Hepatocyte (in vitro differentiated cells): ENCODE measurements at regions not wholly inside any gene's neighbourhood (a gene's known extent, or its start where the extent isn't known, plus 50 kb on each side); places are given as distances from the start of the nearest gene placed in this dataset.

Experiments used
- CTCF ChIP-seq: fragments of 200-600 bp; sonication (generic); IDR thresholded peaks from 2 replicates; pipeline ENCODE4 v1.5.1; 2016; ENCODE audit warnings: antibody characterized with exemption, mild to moderate bottlenecking; ENCODE audit not compliant: poor library complexity
- EZH2 ChIP-seq: fragments of 200-600 bp; sonication (generic); IDR thresholded peaks from 2 replicates; pipeline ENCODE4 v1.6.1; 2016; ENCODE audit warnings: antibody characterized with exemption, mild to moderate bottlenecking, borderline replicate concordance
- EZH2phosphoT487 ChIP-seq: fragments of 200-600 bp; sonication (generic); IDR thresholded peaks from one replicate; pipeline ENCODE4 v1.6.1; 2018; ENCODE audit warnings: antibody characterized with exemption, mild to moderate bottlenecking, low read depth, moderate library complexity; ENCODE audit not compliant: unreplicated experiment, severe bottlenecking

GRCh38 chr18:2027756-2028155 lies 543.5 kb downstream of the METTL4 start:
- no peak for TF ChIP-seq CTCF
- no peak for TF ChIP-seq EZH2phosphoT487
- TF ChIP-seq EZH2: no peak
